ENCODE measurements at regions not wholly inside any gene's neighbourhood (a gene's known extent, or its start where the extent isn't known, plus 50 kb on each side); places are given as distances from the start of the nearest gene placed in this dataset.

- Mint-ChIP-seq H3K4me3 (no peak overlapping the region), H3K9me3 (no peaks in the 10 kb centered on the region), H3K27me3 (ENCODE audit: low read depth) (peaks cover 48% of the 10 kb centered on the region), H3K27ac (no peak overlapping the region), H3K36me3 (no peaks in the 10 kb centered on the region), H3K4me1 (no peaks in the 10 kb centered on the region)
- no peak for DNase-seq (ENCODE audit: low spot score in 2 of 2, unreplicated experiment in 2 of 2)
- TF ChIP-seq, protein P1, sequence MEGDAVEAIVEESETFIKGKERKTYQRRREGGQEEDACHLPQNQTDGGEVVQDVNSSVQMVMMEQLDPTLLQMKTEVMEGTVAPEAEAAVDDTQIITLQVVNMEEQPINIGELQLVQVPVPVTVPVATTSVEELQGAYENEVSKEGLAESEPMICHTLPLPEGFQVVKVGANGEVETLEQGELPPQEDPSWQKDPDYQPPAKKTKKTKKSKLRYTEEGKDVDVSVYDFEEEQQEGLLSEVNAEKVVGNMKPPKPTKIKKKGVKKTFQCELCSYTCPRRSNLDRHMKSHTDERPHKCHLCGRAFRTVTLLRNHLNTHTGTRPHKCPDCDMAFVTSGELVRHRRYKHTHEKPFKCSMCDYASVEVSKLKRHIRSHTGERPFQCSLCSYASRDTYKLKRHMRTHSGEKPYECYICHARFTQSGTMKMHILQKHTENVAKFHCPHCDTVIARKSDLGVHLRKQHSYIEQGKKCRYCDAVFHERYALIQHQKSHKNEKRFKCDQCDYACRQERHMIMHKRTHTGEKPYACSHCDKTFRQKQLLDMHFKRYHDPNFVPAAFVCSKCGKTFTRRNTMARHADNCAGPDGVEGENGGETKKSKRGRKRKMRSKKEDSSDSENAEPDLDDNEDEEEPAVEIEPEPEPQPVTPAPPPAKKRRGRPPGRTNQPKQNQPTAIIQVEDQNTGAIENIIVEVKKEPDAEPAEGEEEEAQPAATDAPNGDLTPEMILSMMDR (IDR thresholded peaks at IDR 0.05; ENCODE audit: unreplicated experiment): no peak
Observed at GRCh38 chr10:84607044-84607443, 278.7 kb downstream of the CCSER2 start.

DNA sequence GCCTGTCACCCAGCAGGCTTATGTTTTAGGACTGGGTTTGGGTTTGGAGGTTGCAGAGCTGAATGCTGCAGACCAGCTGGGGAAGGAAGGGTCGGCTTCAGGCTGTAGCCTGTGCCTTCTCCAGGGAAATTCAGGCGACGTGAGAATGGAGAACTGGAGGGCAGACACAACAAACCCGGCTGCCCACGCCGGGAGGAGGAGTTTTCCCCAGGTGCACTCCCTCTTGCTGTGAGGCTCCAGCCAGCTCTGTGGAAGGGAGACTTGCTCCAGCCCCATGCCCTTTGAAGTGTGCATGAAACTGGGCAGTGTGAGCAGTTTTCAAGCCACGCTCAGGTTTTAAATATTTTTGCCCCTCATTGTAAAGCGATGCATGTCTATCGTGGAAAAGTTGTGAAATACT lies 279.1 kb downstream of the CCSER2 start:
- TF ChIP-seq, protein P1 (IDR thresholded peaks at IDR 0.05; ENCODE audit: unreplicated experiment): no peak
- Mint-ChIP-seq H3K4me3 (no peak overlapping the region), H3K4me1 (no peaks in the 10 kb centered on the region), H3K27me3 (ENCODE audit: low read depth) (peaks cover 50% of the 10 kb centered on the region), H3K36me3 (no peaks in the 10 kb centered on the region), H3K9me3 (no peaks in the 10 kb centered on the region), H3K27ac (no peak overlapping the region)
- no peak for DNase-seq (ENCODE audit: low spot score in 2 of 2, unreplicated experiment in 2 of 2)

DNA sequence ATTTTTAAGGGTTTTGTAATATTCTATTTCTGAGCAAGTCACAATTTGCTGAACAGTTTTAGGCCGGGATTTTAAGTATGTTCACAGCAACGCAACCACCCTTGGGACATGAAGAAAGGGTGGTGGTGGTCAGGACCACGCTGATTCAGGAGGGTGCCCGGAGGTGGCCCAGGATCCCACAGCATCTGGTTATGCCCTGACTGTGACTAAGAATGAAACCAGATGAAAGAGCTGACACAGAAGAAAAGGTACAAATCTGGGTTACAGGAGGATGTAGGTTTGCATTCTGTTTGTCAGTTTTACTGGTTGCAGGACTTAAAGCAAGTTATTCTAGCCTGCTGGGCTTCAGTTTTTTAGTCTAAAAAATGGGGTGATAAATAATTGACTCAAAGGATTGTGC lies 279.7 kb downstream of the CCSER2 start:
- no peak overlapping the region for H3K27ac Mint-ChIP-seq
- no peaks in the 10 kb centered on the region for H3K4me1 Mint-ChIP-seq
- H3K36me3 Mint-ChIP-seq: no peaks in the 10 kb centered on the region
- TF ChIP-seq, protein P1 (IDR thresholded peaks at IDR 0.05; ENCODE audit: unreplicated experiment): no peak
- no peak overlapping the region for H3K4me3 Mint-ChIP-seq
- H3K9me3 Mint-ChIP-seq: no peaks in the 10 kb centered on the region
- DNase-seq (ENCODE audit: low spot score in 2 of 2, unreplicated experiment in 2 of 2): no peak
- H3K27me3 Mint-ChIP-seq (ENCODE audit: low read depth): peaks cover 56% of the 10 kb centered on the region

DNA sequence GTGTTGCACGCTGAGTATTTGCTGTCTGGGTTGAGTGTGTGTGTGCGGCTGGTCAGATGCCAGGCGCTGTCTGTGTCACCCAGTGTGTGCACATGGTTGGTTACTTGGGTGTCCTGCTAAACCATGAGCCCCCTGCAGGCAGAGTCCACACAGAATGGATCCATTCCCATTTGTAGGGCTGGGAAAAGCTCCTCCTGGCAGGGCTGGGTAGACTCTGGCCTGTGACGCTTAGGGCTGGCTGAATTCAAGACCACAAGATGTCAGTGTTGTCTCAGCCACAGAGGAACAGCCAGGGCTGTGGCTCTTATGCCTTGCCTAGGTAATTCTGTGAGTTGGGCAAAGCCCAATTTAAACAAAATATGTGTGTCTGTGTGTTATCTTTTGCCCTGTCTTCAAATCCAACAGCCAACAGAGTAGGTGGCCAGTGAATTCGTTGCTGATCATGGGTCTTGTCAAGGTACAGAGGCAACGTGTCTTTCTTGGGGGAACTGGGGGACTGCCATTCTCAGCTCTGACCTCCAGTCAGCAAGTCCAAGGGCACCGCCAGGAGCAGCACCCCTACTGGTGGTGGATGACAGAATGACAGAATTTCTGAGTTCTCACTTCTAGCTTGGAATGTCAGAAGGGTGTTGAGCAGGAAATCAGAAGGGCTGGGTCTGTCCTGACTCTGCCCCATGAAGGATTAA lies 285.1 kb downstream of the CCSER2 start:
- no peak overlapping the region for H3K27ac Mint-ChIP-seq
- H3K4me1 Mint-ChIP-seq: no peaks in the 10 kb centered on the region
- no peaks in the 10 kb centered on the region for H3K9me3 Mint-ChIP-seq
- TF ChIP-seq, protein P1 (IDR thresholded peaks at IDR 0.05; ENCODE audit: unreplicated experiment): no peak
- DNase-seq (ENCODE audit: low spot score in 2 of 2, unreplicated experiment in 2 of 2): peak in 1 of 2 experiments; percentile 53
- no peak overlapping the region for H3K4me3 Mint-ChIP-seq
- no peaks in the 10 kb centered on the region for H3K36me3 Mint-ChIP-seq
- H3K27me3 Mint-ChIP-seq (ENCODE audit: low read depth): peaks cover 53% of the 10 kb centered on the region

DNA sequence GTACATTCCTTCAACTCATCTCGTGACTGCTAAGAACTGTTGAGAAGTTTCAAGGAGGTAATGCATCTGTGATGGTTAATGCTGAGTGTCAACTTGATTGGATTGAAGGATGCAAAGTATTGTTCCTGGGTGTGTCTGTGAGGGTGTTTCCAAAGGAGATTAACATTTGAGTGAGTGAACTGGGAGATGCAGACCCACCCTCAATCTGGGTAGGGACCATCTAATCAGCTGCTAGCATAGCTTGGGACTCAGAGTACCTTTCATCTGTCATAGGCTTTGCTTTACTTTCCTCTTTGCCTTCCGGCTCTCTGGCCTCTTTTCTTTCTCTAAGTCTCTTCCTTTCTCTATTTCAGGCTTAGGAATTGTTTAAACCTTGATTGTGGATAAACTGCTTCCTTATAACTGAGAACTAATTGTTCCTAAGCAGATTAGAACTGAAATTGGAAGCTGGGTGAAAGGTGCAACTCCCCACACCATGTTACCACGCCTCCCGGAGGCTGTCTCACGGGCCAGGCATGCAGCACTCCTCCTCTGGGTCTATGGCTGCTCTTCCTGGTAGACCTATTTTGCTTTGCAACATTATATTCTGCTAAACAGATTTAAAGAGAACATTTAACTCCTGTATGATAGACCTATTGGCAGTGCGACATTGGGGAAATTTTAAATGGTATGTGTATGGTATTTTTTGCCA lies 298.2 kb downstream of the CCSER2 start:
- Mint-ChIP-seq H3K9me3 (no peaks in the 10 kb centered on the region), H3K27ac (no peak overlapping the region), H3K27me3 (ENCODE audit: low read depth) (peaks cover 11% of the 10 kb centered on the region), H3K36me3 (no peaks in the 10 kb centered on the region), H3K4me1 (no peaks in the 10 kb centered on the region), H3K4me3 (no peak overlapping the region)
- TF ChIP-seq, protein P1 (IDR thresholded peaks at IDR 0.05; ENCODE audit: unreplicated experiment): no peak
- no peak for DNase-seq (ENCODE audit: low spot score in 2 of 2, unreplicated experiment in 2 of 2)

All from mesothelial cell of epicardium (in vitro differentiated cells).